HG03342 (cell line): ENCODE measurements at regions not wholly inside any gene's neighbourhood (a gene's known extent, or its start where the extent isn't known, plus 50 kb on each side); places are given as distances from the start of the nearest gene placed in this dataset.
"Not testable (repeated sequence)": the region's sequence is repeated elsewhere in the genome, so short reads cannot be mapped to it uniquely, and the experiment has no call there.

ENCODE experiments used
- ATAC-seq: cut with Tn5 transposase; IDR thresholded peaks from one replicate; pipeline ENCODE4 v1.9.1; 2021; ENCODE audit warnings: mild to moderate bottlenecking, moderate library complexity; ENCODE audit not compliant: unreplicated experiment

DNA sequence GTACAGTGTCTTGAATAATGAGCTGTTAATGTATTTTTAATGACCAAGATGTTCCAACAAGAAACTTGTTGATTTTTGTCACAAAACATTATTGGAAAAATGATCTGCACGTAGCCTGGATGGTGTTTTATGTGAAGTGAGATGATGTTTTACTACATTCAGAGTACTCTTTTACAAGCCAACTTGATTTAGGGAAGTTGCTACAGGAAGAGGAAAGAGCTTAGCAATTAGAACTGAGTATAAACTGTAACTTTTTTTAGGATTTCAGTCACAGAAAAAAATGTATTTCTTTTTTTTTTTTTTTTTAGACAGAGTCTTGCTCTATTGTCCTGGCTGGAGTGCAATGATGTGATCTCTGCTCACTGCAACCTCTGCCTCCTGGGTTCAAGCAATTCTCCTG is 113.6 kb upstream of the ADRA1B start:
- no peak for ATAC-seq

DNA sequence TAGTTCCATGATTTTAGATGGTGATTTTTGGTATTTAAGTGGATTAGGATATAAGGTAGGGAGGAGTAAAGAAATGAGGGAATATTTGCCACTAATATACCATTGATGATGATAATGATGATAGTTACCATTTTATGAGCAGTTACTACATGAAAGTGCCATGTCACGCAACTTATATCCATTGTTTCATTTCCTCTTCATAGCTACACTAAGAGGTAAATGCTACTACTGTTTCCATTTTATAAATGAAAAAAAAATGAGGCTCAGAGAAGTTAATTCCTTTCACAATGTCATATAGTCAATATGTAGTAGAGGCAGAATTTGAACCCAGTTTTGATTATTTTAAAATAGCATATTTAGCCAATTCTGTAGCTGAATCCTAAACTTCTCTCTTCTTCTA is 112.2 kb upstream of the ADRA1B start:
- ATAC-seq: no peak

DNA sequence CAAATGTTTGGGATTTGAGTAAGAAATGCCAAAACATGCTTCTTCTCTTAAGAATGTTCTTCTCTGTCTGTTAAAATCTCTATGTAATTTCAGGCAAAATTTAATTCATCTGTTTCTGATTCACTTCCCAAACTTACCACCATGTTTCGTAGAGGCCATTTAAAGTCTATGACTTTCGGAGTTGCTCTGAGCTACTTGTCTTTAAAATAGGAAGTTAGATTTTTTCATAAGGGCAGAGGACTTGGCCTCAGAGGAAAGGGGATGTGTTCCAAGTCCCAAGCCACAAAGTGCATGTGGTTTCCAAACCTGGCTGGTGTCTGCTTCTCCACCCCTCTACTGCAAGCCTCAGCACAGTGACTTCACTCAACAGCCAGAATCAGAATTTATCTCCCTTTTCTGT is 111.3 kb upstream of the ADRA1B start:
- ATAC-seq: no peak

DNA sequence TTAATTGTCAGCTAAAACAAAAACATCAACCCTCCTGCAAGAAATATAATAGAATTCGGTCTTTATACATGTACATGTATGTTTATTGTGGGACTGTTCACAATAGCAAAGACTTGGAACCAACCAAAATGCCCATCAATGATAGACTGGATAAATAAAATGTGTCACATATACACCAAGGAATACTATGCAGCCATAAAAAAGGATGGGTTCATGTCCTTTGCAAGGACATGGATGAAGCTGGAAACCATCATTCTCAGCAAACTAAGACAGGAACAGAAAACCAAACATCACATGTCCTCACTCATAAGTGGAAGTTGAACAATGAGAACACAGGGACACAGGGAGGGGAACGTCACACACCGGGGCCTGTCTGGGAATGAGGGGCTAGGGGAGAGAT is 109.1 kb upstream of the ADRA1B start:
- not testable (repeated sequence) for ATAC-seq

DNA sequence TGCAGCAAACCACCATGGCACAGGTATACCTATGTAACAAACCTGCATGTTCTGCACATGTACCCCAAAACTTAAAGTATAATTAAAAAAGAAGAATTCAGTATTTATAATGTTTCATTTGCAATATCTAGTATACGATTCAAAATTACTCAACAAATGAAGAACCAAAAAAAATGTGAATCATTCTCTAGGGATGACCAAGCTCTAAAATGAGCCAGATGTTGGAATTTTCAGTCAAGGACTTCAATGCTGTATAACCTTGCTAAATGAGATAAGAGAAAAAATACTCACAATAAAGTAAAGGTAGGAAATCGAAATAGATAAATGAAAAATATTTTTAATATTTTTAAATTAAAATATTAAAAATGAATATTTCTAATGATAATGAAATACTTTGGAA is 108.7 kb upstream of the ADRA1B start:
- ATAC-seq: no peak

DNA sequence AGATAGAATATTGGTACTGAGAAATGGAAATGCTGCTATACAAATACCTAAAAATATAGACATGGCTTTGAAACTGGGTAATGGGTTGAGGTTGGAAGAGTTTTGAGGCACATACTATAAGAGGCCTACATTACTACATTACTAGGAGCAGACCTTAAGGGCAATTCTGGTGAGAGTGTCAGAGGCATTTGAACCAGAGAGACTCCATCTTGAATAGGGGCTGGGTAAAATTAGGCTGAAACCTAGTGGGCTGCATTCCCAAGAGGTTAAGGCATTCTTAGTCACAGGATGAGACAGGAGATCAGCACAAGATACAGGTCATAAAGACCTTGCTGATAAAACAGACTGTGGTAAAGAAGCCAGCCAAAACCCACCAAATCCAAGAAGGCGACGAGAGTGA is 104.6 kb upstream of the ADRA1B start:
- ATAC-seq: no peak

DNA sequence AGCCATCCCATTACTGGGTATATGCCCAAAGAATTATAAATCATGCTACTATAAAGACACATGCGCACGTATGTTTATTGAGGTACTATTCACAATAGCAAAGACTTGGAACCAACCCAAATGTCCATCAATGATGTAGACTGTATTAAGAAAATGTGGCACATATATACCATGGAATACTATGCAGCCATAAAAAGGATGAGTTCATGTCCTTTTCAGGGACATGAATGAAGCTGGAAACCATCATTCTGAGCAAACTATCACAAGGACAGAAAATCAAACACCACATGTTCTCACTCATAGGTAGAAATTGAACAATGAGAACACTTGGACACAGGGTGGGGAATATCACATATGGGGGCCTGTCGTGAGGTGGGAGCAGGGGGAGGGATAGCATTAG is 103.5 kb upstream of the ADRA1B start:
- ATAC-seq: not testable (repeated sequence)

DNA sequence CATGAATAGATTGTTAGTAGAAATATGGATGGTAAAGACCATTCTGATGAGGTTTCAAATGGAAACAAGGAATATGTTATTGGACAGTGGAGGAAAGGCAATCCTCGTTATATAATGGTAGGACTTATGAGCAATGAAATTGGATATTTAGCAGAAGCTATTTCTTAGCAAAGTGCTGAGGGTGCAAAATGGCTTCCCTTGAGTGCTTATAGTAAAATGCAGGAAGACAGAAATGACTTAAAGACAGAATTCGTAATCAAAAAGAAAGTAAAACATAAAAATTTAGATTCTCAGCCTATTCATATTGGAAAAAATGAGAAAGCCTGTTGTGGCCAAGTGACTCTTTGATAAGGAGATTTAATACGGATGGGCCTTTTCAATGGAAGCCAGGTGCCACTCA is 102.1 kb upstream of the ADRA1B start:
- ATAC-seq: no peak

DNA sequence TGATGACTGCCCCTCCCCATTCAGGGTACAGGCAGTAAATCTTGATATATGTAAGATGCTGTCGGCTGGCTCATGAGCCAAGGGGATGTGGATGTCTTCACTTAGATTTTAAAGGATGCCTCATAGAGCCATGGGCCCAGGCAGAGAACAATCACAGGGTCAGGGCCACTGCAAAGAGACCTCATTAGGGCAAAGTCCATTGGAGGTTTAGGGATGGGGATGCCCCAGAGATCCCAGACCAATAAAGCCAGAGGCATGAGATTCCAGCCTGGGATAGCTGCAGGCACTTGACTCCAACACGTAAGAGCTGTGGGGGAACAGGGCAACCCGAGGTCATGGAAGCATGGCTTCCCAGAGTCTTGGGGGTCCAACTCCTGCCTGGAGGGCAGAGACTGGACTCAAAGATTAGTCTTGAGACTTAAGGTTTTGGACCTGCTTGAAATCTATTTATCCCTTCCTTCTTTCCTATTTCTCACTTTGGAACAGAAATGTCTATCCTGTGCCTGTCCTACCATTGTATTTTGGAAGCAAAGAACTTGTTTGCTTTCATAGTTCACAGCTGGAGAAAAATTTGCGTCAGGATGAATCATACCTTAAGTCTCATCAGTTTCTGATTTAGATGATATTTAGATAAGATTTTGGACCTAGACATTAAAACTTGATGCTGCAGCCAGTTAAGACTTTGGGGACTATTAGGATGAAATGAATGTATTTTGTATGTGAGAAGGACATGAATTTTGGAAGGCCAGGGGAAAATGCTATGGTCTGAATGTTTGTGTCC is 101.3 kb upstream of the ADRA1B start:
- no peak for ATAC-seq

DNA sequence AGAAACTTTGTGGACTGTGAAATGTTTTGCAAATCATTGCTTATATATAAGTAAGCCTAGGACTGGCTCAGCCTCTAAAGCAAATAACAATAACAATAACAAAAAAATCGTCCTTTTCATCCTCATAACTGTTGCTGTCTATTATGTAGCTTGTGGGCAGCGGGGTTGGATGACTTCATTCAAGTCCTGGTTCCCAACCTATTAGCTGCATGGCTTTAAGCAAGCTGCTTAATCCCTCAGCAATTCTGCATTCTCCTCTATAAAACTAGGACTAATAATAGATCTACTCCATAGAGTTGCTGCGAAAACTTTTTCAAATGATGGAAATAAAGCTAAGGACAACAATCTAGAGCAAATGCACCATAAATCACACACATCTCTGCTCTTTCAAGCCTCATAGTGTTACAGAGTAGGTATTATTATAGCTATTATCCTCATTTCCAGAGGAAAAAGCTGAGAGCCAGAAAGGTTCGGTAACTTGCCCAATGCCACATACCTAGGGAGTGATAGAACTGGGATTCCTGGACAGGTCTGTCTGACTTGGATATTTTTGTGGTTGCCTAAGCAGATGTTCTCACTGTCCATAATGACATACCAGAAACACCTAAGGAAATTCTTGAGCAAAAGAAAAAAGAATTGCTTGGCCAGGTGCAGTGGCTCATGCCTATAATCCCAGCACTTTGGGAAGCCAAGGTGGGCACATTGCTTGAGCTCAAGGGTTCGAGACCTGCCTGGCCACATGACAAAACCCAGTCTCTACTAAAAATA is 98.8 kb upstream of the ADRA1B start:
- ATAC-seq: no peak

DNA sequence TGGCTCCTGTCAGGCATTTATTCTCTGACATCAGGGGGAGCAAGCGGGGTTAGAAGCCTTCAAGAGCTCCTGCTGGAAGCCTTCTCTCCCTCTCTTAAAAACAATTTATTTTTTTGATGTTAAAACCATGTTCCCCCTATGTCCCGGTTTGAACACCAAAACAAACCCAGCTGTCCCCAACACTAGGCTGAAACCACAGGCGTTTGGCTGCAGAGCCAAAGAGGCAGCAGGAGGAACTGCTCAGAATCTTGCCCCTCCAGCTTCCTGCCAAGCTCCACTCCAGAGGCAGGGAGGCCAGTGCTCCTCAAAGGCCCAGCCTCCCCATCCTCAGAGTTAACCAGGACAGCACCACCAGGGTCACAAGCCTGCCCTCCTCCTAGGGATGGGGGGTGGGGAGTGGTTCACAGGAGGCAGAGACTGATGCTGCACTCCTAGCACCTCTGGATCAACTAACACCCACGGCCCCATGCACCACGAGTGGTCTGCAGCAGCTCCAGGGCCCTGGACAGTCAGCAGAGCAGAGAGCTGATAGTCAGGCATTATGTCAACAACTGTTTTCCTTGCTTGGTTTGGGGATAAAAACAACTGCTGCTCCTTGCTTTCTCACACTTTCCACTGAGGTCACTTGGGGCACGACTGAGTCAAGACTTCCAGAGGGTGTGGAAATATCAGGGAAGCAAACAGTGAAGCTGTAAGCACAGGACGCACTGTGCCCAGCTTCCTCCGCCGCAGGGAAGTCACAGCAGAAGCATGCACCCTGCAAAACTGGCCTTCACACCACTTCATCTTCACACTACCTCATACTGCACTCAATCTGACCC is 96.5 kb upstream of the ADRA1B start:
- ATAC-seq: no peak

DNA sequence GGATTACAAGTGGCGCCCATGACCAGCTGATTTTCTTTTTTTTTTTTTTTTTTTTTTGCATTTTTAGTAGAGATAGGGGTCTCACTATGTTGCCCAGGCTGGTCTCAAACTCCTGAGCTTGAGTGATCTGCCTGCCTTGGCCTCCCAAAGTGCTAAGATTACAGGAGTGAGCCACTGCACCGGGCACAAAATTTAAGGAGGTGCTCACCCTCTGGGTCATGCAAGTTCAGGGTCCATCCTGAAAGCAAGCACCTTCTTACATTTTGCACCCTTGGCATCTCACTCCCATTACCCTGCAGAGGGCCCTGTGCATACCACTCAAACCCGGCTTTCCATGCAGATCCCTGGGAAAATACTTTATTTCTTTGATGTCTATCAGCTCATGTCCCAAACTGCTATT is 95.6 kb upstream of the ADRA1B start:
- ATAC-seq: no peak

DNA sequence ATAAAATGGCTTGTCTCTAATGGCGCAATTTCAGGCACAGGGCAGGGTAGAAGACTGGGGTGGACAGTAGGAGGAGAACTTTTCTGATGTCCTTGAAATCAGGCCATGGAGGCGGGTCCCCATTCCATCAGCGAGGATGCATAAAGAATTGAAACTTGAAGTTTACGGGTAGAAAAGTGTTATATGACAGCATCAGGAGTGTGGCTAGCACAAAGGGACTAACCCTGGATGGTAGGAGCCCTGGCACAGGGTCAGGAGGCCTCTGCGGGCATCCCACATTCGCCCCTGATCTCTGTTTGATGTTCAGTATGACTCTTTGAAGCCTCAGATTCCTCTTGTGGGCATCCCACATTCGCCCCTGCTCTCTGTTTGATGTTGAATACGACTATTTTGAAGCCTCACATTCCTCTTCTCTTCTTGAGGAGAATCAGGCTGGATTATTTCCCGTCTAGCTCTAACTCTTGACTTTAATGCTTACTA is 94.8 kb upstream of the ADRA1B start:
- no peak for ATAC-seq

DNA sequence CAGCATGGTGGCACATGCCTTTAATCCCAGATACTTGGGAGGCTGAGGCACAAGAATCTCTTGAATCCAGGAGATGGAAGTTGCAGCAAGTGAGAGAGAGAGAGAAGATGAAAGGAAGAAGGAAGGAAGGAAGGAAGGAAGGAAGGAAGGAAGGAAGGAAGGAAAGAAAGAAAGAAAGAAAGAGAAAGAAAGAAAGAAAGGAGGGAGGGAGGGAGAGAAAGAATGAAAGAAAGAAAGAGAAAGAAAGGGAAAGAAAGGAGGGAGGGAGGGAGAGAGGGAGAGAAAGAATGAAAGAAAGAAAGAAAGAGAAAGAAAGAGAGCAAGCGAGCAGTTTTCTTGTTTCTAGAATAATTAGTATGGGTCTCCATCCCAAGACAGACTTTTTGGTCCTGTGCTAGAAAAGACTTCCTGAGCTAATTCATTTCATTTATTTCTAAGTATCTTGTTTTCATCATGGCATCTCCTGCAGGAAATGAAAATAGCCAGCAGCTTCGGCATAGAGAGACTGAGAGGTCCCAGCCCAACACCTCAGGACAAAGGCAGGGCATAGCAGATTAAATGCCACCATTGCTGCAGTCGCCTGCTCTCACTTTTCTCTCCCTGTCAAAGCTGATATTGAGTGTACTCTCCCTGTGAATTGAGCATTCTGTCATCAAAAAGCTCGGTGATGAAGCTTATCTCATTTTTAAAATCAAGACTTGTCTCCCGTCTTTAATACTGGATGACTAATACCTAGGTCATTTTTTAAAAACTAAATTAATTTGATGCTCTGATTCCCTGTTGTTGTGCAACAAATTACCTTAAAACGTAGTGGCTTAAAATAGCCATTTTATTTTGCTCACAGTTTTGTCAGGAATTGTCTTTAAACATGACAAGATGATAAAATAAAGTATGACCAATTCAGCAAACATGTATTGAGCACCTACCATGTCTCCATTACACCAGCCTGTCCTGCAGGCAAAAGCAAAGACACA is 91.8 kb upstream of the ADRA1B start:
- no peak for ATAC-seq

DNA sequence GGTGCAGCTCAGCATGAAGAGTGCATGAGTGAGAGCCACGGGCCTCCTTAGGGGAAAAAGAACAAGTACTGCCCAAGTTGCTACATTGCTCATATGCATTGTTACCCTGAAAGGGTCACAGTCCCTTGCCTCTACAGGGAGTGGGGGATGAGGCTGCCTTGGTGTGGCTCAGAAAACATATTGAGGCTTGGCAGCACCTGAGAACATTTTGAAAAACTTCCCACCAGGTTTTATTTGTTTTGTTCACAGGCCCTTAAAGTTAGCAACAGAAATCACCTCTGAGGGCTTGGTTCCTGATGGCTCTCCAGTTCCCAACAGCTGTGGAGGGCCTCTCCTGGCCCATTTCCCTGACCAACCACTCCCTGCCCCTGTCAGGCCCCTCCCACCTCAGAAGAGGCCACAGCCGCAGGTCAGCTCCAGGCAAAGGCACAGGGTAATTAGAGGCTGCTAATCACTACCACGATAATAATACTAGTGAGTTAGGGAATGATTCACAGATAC is 90.7 kb upstream of the ADRA1B start:
- ATAC-seq: no peak

DNA sequence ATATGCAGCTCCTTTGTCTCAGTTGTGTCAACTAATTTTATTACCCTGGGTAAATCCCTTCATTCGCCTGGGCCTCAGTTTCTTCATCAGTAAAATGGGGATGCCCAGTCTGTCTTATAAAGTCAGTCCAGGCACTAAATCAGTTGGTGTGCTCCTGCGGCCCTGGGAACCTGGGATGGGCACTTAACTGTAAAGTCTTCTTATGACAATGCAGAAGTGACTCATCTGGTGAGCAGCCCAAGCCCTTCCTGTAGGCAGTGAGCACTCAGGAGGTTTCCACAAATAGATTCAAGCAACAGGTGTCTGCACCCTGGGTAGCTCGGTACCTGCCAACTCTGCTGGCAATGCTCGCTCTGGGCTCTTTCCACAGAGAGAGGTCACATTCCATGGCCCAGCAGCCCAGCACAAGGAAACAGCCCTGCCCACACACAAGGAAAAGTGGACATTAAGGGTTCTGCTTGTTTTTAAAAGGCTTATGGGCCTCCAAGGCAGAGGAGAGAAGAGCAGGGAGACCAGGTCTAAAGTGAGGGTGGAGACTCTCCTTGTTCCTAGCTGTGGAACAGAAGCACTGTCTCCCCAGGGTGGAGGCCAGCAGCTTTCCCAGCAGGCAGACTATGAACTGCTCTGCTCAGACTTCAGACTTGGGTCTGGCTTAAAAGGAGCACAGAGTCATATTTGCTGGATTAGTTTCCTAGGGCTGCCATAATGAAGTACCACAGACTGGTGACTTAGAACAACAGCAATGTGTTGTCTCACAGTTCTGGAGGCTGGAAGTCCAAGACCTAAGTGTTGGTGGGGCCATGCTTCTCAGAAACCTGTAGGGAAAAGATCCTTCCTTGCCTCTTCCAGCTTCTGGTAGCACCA is 89.7 kb upstream of the ADRA1B start:
- peak; percentile 95 for ATAC-seq

DNA sequence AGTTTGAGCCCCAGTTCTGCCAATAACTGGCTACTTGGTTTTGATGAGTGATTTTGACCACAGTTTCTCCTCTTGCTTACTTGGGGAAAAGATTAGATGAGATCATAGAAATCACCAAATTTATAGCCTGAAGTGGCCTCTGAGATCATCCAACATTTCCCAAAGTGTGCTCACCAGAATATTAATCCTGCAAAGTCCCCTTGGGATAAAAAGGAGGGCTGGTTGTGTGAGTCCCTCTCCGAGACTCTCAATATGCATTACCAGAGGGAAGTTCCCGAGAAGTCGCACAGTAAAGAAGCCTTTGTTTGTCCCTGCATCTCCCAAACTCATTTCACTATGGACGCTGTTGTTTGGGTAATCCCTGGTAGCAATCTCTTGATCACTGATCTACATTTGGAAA is 88.4 kb upstream of the ADRA1B start:
- ATAC-seq: no peak

DNA sequence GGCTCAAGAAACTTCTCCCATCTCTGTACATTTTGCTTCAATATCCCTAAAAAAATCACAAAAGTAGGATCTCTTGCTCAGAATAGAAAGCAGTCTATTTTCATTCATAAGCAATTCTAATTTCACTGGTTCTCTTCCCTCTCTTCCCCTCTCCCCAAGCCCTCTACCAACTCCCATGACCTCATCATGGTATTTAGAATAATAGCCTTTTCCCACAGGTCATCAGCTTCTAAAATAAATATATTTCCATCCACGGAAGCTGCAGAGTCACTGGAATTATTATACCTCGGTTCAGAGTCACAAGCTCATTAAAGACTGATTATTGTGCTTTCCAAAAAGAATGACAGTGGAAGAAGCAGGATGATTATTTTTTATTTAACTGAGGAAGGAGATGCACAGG is 84.2 kb upstream of the ADRA1B start:
- no peak for ATAC-seq

DNA sequence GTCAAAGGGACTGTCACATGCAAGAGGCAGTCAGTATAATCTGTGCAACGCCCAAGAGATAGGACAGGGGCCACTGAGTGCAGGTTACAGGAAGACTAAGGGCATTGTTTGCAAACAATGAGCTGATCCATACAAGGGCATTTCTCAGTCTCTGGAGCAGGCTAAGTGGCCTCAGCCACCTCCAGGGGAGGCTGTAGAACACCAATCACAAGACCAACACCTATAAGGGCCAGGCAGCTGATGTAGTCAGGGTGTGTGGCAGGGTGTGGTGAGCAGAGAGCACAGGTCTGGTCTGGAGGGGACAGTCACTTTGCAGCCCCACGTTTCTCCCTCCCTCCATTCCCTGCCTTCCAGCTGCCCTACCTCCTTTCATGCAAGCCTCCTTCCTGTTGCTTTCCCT is 83.2 kb upstream of the ADRA1B start:
- ATAC-seq: no peak
